ENCODE measurements at regions not wholly inside any gene's neighbourhood (a gene's known extent, or its start where the extent isn't known, plus 50 kb on each side); places are given as distances from the start of the nearest gene placed in this dataset.

DNA sequence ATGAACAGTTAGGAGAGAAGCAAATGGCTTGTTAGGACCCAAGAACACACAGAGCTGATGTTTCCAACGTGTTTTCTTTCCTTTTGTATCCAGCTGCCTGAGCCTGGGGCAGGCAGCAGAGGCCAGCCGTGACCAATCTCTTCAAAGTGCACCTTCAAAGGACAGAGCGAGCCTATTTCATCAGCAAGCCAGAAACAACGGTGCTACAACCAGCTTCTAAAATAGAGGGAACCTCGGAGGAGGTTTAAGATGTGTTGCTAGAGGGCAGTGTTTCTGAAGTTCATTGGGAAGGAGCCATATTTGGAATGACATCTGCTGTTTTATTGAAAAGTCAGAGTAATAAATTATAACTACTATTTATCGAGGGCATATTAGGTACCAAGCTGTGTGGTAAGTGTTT is 56.2 kb upstream of the RFC3 start:
- TF ChIP-seq POLR2A (IDR thresholded peaks at IDR 0.05; ENCODE audit: low read length) (no peak), GATA1 (IDR thresholded peaks at IDR 0.05; ENCODE audit: low read depth, low read length) (no peak)
